ENCODE measurements at regions not wholly inside any gene's neighbourhood (a gene's known extent, or its start where the extent isn't known, plus 50 kb on each side); places are given as distances from the start of the nearest gene placed in this dataset.

GRCh38 chr3:99529265-99529664 is 109.1 kb upstream of the COL8A1 start:
- no peak for DNase-seq (ENCODE audit: low read depth)

GRCh38 chr3:99526921-99527320 is 111.5 kb upstream of the COL8A1 start:
- TF ChIP-seq CTCF (conservative IDR thresholded peaks at IDR 0.05; ENCODE audit: low read length) = no peak
- no peak overlapping the region for H3K4me3 ChIP-seq (ENCODE audit: low read length)
- DNase-seq (ENCODE audit: low read depth) = no peak

More at GRCh38 chr3:99529265-99529664, 109.1 kb upstream of the COL8A1 start:
- no peak for TF ChIP-seq CTCF (conservative IDR thresholded peaks at IDR 0.05; ENCODE audit: low read length)
- H3K4me3 ChIP-seq (ENCODE audit: low read length) = no peak overlapping the region

- H3K4me3 ChIP-seq (ENCODE audit: low read length) = no peak overlapping the region
- DNase-seq (ENCODE audit: low read depth) = no peak
- TF ChIP-seq CTCF (conservative IDR thresholded peaks at IDR 0.05; ENCODE audit: low read length) = no peak
Observed at GRCh38 chr3:99524559-99524958, 113.8 kb upstream of the COL8A1 start.

- no peak for TF ChIP-seq CTCF (conservative IDR thresholded peaks at IDR 0.05; ENCODE audit: low read length)
- DNase-seq (ENCODE audit: low read depth) = peak; percentile 36
- H3K4me3 ChIP-seq (ENCODE audit: low read length) = no peak overlapping the region
Observed at GRCh38 chr3:99523431-99524127, 114.8 kb upstream of the COL8A1 start.

GRCh38 chr3:99522147-99522546 is 116.2 kb upstream of the COL8A1 start:
- H3K4me3 ChIP-seq (ENCODE audit: low read length) = no peak overlapping the region
- no peak for TF ChIP-seq CTCF (conservative IDR thresholded peaks at IDR 0.05; ENCODE audit: low read length)
- no peak for DNase-seq (ENCODE audit: low read depth)

- no peak overlapping the region for H3K4me3 ChIP-seq (ENCODE audit: low read length)
- DNase-seq (ENCODE audit: low read depth) = no peak
- TF ChIP-seq CTCF (conservative IDR thresholded peaks at IDR 0.05; ENCODE audit: low read length) = no peak
Observed at GRCh38 chr3:99521551-99521950, 116.8 kb upstream of the COL8A1 start.

- no peak for TF ChIP-seq CTCF (conservative IDR thresholded peaks at IDR 0.05; ENCODE audit: low read length)
- no peak overlapping the region for H3K4me3 ChIP-seq (ENCODE audit: low read length)
- no peak for DNase-seq (ENCODE audit: low read depth)
Observed at GRCh38 chr3:99520513-99520912, 117.9 kb upstream of the COL8A1 start.

Data from AG10803 (cell line).